ENCODE measurements at regions not wholly inside any gene's neighbourhood (a gene's known extent, or its start where the extent isn't known, plus 50 kb on each side); places are given as distances from the start of the nearest gene placed in this dataset.
"Not testable (repeated sequence)": the region's sequence is repeated elsewhere in the genome, so short reads cannot be mapped to it uniquely, and the experiment has no call there.

DNA sequence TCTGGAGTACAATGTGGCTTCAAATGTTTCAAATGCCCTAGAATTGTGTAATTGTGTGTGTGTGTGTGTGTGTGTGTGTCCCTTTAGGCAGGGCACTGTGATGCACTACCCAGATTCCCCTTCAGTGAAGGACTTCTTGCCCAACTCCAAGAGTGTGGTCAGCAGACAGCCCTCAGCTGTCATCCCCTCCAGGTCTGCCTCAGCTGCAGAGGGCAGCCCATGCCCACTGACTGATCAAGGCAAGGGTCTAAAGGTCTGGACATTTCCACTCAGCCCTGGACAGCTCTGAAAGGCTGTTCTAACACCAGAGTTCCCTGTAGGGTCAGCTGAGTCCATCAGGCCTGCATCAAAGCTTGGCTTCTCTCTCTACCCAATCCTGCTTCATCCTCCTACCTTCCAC is 83.9 kb upstream of the USP9X start:
- DNase-seq (ENCODE audit: low read depth in 2 of 2), result no peak

DNA sequence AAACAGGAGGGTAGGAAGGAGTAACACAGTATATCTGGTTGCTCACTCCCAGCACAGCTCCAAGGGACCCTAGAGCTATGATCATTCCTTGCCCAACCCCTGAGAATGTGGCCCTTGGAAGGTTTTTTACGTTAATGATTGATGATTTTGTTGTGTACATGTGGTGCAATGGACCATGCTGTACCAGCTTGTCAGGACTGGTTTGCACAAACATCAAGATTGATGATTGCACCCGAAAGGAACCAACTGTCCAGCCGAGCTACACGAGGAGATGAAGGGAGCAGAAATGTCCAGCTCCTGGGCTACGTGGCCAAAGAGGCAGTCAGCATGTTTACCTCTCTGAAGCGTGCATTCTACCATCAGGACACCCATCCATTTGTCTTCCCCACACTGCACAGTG is 83.2 kb upstream of the USP9X start:
- DNase-seq (ENCODE audit: low read depth in 2 of 2), result no peak

GRCh38 chrX:41003506-41004270 is 81.6 kb upstream of the USP9X start:
- no peak for DNase-seq (ENCODE audit: low read depth in 2 of 2)

DNA sequence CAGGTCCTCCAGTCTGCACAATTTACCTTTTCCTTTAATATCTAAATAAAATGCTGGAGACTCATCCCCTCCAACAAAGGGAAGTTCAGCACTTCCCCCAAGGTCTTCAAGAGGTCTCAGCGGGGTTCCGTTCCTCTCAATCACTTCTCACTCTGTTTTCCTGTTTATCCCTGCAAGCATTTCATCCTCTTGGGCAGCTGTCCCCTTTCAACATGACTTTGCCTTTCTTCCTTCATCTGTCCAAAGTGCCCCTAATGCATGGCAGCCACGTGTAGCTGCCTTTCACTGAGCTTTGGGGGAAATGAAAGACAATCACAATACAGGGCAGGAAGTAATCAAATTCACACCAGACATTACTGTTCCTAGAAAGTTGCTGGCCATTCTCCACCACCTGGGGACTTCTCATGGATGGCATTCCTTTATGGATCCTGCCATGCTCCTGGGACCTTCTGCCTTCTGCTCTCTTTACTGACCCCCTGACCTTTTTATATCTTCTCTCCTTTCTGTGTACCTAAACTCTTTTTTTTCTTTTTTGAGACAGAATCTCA is 79.7 kb upstream of the USP9X start:
- DNase-seq (ENCODE audit: low read depth in 2 of 2), result peak; percentile 9 to 39

DNA sequence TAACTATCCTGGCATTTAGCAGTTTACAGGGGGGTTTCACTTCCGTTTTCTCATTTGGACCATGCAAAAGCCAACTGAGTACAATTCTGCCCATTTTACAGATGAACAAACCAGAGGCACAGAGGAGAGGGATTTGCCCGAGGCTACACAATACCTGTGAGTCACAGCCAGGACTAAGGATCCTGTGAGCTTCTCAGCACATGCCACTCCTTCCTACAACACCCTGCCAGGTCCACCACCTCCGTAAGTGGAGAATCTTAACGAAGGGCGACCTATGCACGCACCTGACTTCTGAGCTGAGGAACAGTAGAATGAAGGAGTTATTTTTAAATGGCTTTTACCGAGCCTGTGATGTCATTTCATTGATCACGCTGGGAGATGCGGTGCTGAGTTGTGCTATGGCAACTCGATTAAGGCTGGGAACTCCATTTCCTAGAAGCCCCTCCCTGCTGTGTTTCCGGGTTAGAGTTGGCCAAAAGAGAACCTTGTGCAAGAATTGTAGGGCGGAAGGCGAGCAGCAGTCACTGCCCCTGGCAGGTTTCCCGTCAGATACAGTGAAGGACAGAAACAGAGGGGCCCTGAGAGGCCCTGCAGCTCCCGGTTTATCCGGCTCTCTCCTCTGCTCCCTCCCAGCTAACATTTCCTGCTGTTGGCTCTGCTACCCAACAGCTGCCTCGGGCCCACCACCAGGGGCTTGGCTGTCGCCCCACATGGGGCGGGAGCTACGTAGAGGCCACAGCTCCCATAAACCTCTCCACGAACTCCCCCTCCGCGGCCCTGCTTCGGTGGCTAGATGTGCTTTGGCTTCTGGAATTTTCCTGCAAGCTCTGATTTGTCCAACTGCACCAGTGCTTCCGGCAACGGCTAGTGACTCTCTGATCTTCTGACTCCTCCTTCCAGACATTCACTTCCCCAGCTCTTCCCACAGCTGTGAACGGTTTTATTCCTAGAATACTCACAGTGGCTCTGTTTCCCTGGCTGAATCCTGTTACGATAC is 75.1 kb upstream of the USP9X start:
- peak; percentile 87 to 91 for DNase-seq (ENCODE audit: low read depth in 2 of 2)

DNA sequence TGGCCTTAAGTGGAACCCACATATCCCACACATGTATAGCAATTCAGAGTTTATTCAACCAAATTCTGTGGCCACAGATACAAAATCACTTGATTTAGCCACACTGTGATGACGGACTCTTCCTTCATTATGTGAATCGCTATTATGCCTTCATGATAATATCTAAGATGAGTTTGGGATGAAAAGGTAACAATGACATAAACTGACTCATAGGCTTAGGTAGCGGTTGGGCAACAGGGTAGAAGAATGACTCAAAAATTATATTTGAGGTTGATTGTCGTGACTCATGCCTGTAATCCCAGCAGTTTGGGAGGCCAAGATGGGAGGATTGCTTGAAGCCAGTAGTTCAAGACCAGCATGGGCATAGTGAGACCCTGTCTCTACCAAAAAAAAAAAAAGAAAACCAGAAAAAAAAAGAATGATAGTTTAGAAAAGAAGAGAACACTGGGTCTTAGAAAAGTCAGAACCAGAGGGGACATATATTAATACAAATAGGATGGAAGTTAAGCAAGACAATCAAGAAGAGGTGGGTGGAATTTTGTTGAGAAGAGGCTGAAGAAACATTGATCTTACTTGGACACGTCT is 70.4 kb upstream of the USP9X start:
- DNase-seq (ENCODE audit: low read depth in 2 of 2), result no peak

DNA sequence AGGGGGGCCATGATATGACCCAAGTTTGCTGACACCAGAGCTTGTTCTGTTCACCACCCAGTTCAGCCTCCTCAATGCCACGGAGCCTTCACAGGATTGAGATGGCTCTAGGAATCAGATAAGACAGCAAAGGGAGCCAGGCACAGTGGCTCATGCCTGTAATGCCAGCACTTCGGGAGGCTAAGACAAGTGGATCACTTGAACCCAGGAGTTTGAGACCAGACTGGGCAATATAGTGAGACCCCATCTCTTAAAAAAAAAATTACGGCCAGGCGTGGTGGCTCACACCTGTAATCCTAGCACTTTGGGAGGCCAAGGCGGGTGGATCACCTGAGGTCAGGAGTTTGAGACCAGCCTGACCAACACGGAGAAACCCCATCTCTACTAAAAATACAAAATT is 67.5 kb upstream of the USP9X start:
- not testable (repeated sequence) for DNase-seq (ENCODE audit: low read depth in 2 of 2)

DNA sequence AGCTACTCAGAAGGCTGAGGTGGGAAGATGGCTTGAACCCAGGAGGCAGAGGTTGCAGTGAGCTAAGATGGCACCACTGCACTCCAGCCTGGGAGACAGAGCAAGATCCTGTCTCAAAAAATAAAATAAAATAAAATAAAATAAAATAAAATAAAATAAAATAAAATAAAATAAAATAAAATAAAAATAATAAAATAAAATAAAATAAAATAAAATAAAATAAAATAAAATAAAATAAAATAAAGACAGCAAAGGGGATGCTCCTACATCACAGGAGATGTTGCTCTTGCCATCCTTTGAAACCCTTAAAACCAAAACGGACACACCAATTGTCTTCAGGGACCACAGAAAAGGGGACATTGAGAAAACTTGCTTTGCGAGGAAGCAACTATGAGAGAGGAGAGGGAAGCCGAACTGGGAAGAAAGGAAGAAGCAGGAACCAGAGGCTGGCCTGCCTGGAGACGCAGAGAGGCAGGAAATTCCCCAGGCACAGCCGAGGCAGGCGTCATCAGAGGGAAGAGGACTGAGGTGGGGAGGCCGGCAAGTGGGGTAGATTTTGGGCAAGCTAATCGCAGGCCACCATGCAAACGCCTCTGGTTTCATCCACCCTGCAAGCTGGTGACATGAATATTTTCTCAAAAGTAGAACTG is 66.7 kb upstream of the USP9X start:
- not testable (repeated sequence) for DNase-seq (ENCODE audit: low read depth in 2 of 2)

DNA sequence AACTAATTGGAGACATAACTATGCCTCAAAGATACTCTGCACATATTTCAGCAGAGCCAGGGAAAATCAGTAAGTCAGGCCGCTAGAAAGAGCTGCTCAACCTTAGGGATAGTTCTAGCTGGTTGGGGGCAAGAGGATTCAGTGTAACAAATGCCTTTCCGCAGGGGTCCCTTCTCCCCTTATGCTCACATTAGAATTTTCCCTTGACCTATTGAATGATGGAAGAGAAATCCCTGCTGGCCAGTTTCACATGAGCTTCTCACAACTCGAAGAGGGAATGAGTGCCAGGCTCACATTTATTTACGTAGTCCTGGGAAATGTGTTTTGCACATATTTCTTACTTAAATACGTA is 66.2 kb upstream of the USP9X start:
- no peak for DNase-seq (ENCODE audit: low read depth in 2 of 2)

GRCh38 chrX:41022566-41022965 is 62.7 kb upstream of the USP9X start:
- DNase-seq (ENCODE audit: low read depth in 2 of 2), result no peak

GRCh38 chrX:41023098-41023497 is 62.1 kb upstream of the USP9X start:
- DNase-seq (ENCODE audit: low read depth in 2 of 2), result no peak

DNA sequence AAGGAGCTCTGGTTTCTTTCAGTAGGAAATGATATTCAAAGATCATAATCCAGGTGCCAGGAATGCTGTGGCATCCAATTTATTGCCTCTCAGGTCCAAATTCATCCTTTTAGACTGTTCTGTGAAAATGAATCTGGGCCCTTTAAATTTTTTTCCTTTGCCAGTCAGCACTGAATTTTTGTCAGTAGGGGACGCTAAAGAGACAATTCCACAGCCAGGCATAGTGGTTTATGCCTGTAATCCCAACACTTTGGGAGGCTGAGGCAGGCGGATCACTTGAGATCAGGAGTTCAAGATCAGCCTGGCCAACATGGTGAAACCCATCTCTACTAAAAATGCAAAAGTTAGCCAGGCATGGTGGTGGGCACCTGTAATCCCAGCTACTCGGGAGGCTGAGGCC is 60.9 kb upstream of the USP9X start:
- not testable (repeated sequence) for DNase-seq (ENCODE audit: low read depth in 2 of 2)

DNA sequence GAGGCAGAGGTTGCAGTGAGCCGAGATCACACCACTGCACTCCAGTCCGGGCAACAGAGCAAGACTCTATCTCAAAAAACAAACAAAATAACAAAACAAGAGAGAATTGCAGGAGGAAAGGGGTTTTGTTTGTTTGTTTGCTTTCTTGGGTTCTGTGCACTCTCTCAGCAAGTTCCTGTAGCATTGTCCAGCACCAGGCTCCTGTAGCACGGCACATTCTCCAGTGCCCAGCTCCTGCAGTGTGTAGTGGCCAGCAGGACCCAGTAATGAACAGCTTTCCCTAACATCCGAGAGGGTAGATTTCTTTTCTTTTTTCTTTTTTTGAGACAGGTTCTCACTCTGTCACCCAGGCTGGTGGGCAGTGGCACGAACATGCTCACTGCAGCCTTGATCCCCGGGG is 60.5 kb upstream of the USP9X start:
- no peak for DNase-seq (ENCODE audit: low read depth in 2 of 2)

GRCh38 chrX:41025926-41026701 is 59.1 kb upstream of the USP9X start:
- DNase-seq (ENCODE audit: low read depth in 2 of 2), result no peak

DNA sequence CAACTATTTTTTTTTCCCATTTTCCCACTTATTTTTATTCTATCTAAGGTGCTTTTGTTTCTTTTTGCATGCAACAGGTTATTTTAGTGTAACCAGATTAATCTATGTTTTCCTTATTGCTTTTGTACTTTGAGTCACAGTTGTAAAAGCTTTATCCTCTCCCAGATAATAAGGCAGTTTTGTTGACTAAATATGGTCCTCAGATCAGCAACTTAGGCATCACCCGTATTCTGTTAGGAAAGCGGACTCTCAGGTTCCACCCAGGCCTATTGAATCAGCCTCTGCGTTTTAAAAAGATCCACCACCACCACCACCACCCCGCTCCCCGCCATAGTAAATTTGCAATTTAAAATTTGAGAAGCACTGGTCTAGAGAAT is 58.6 kb upstream of the USP9X start:
- DNase-seq (ENCODE audit: low read depth in 2 of 2), result no peak

- DNase-seq (ENCODE audit: low read depth in 2 of 2), result no peak
Measured at GRCh38 chrX:41029332-41029731, 55.9 kb upstream of the USP9X start.

DNA sequence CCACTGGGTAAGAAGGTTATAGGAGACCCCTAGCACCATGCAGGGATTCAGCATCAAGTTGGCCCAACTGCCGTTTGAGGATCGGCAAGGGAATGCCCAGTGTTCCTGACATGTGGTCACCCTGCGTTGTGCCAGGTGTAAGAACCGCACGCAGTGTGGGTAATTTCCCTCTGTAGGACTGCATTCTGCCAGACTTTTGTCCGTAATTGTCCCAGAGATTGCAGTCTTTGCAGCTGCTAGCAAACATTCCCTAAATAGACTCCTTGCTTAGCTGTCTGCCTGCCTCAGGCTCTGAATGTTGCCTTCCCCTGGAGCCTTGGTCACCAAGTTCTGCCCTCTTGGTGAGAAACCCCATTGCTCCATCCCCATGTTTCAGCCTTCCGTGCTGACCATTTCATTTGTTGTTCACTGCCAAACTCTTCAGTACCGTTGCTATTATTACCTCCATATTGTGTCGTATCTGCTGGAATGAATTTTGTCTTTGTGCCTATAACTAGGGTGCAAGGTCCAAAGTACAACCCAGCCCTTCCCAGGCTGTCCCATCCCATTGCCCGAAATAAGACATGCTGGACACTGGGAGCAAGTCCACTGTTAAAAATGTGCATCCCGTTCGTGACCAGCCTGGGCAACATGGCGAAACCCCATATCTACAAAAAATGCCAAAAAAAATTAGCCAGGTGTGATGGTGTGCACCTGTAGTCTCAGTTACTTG is 53.8 kb upstream of the USP9X start:
- no peak for DNase-seq (ENCODE audit: low read depth in 2 of 2)

GRCh38 chrX:41033299-41033698 is 51.9 kb upstream of the USP9X start:
- DNase-seq (ENCODE audit: low read depth in 2 of 2), result no peak

GRCh38 chrX:41034902-41035301 is 50.3 kb upstream of the USP9X start:
- DNase-seq (ENCODE audit: low read depth in 2 of 2), result not testable (repeated sequence)

Measured in dermis microvascular lymphatic vessel endothelial cell (primary cell).